CD4-positive, alpha-beta T cell treated with Interleukin-17A for 4 hours (primary cell): ENCODE measurements at regions not wholly inside any gene's neighbourhood (a gene's known extent, or its start where the extent isn't known, plus 50 kb on each side); places are given as distances from the start of the nearest gene placed in this dataset.
"Not testable (repeated sequence)": the region's sequence is repeated elsewhere in the genome, so short reads cannot be mapped to it uniquely, and the experiment has no call there.

ENCODE experiments used
- DNase-seq: peaks from one replicate; pipeline ENCODE4 v3.0.0-alpha.2; 2020; ENCODE audit warnings: mixed read lengths

DNA sequence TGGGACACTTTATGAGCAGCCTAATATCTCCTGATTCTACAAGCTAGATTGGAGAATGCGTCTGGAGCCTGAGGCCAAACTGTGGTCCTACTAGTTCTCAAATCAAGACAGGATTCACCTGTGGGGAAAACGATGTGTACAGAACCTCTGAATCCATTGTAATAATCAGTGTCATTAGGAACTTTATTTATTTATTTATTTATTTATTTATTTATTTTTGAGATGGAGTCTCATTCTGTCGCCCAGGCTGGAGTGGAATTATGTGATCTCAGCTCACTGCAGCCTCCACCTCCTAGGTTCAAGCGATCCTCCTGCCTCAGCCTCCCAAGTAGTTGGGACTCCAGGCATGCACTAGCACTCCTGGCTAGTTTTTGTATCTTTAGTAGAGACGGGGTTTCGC lies 52.6 kb upstream of the KIF26B start:
- not testable (repeated sequence) for DNase-seq

DNA sequence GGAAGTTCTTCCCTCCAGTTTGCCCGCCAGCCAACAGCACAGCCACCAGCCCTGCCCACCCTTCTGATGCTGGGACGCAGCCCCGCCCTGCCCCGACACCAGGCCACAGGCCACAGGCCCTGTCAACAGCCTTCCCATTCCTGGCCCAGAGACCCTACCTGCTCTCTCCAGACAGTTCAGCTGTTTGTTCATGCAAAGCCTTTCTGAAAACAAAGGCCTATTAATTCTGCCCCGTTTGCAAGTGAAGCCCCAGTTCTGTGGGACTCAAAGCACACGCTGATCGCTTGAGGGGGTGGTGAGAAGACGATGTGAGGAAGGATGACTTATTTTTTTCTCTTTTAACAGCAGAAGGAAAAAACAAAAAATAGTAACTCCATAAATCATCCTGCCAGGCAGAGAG lies 55.4 kb upstream of the KIF26B start:
- no peak for DNase-seq

DNA sequence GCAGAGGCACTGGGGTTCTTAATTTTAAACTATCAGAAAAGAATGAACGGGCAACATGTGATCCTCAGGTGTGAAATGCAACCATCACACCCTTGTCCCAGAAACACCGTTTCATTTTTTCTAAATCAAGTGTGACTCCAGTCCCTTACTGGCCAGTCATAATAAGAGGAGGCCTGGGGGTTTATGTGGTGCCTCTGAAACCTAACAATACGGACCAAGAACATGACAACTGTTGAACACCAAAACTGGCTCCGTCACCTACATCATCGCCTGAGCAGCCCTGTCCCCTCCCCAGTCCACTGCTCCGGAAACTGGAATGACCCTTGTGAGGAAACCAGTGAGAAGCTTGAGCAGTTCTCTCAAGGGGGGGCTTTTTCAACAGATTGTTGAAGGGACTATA lies 55.9 kb upstream of the KIF26B start:
- DNase-seq, result no peak

DNA sequence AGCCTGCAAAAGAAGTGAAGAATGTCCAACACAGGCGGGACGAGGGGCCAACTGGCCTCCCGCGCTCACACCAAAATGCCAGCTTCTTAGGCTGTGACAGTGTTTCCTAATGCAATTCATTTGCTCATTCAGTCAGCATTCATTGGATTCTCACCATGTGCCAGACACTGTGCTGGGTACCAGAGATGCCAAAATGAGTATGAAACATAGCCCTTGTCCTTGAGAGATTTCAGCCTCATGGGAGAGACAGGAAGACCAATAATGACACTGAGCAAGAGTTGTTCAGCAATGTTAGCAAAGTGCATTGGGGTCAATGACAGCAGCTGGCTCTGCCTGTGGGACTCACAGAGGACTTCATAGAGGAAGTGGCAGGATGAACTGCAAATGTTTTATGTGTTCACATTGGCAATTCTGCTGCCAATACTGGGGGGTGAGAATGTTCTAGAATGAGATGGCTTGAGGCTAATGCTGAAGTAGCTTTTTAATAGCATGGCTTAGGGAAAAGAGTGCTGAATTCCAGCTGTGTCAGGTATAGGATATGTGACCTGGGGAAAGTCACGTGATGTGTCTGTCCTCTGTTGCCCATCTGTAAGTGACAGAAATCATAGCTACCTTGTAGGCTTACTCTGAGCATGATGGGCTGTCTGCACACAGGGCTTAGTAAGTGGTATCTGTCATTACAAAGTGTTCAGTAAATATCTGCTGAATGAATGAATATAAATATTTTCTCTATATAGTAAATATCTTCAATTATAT lies 58.3 kb upstream of the KIF26B start:
- no peak for DNase-seq

DNA sequence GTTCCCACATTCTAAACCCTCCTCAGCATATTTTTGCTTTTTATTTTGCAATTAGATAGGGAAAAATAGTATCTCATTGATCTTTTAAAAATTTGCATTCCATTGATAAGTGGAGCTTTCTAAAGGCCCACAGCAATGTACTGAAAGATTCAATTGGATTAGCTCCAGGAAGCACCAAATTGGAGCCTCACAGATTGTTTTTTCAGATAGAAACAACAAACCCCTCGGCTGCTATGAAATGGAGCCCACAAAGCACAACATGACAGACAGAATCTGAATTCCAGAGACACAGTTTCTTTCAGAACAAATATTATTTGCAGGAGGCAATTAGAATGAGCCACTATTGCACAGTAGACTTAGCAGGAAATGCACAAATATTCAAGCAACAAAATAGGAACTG lies 58.9 kb upstream of the KIF26B start:
- no peak for DNase-seq

DNA sequence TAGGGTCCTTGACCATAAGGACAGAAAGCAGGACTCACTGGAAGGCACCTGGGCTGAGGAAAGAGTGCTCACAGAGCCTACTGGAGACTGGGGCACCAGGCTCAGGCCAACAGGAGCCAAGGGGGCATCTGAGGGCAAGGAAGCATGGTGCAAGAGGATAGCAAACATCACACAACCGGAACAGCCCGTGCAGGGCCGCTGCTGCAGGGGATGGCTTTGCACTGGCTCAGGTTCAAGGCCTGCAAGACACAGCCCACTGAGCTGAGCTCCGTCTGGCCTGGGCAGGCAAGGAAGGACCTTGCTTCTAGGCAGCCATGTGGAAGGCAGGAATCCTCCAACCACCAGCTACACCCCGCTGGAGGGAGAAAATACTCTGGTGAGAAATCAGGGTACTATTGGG lies 59.8 kb upstream of the KIF26B start:
- DNase-seq, result no peak

DNA sequence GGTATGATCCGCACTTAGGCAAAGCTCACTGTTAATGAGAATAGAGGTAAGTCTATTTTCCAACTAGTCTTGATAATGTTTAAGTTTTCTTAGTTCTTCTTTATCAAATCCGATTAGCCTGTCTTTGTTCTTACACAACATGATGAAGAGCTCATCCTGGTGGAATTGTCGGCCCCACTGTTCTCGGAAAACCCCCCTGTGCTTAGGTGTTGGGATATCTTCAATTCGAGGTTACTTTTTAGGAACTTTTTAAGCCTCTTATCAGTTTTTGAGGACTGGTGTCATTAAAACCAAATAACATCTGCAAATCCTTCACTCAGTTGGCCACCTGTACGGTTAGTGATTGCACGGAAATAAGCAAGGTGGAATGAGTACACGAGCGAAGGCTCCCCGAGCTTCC lies 60.7 kb upstream of the KIF26B start:
- DNase-seq, result no peak

DNA sequence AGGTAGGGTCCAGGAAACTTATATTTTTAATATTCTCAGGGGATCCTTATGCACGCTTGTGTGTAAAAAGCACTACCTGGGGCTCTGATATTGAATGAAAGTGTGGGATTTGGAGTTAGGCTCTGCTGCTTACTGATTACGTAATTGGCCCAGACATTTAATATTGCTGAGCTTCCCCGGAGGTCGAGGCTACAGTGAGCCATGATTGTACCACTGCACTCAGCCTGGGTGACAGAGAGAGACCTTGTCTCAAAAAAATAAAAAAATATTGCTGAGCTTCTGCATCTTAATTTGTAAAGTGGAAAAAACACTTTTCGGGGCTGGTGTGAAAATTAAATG lies 62.2 kb upstream of the KIF26B start:
- DNase-seq, result no peak

DNA sequence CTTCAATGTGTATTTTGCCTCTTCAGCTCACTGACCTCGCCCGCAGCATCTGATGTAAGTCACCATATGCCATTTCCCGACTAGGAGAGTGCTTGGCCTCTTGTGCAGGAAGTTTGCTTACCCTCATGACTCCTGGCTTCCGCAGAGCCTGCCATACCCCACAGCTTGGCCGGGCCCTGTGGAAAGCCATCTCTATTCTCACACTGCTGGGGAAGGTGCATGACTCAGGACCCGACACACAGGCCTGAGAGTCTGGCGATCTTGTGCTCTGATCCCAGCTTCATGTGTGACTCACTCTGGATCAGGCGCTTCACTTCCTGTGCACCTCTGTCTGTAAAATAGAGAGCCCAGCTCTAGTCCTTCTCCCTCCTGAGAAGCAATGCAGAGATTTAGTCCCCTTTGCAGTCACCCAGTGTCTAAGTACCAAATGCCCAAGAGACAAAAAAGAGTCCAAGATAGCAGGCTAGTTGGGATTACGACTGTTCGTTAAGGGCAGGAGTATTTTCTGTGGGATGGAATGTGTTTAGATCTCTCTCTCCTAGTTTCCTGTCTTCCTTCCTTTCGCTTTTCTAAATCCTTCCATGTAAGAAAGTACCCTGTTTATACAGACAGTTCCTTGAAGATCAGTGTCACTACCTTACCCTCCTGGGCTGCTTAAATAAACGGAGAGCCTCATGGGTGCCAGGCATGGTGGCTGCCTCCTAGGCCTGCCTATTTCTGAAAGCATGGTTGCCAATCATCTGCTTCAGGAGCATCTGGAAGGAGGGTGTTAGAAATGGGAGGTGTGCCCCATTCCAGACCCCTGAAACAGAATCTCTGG lies 62.8 kb upstream of the KIF26B start:
- no peak for DNase-seq

DNA sequence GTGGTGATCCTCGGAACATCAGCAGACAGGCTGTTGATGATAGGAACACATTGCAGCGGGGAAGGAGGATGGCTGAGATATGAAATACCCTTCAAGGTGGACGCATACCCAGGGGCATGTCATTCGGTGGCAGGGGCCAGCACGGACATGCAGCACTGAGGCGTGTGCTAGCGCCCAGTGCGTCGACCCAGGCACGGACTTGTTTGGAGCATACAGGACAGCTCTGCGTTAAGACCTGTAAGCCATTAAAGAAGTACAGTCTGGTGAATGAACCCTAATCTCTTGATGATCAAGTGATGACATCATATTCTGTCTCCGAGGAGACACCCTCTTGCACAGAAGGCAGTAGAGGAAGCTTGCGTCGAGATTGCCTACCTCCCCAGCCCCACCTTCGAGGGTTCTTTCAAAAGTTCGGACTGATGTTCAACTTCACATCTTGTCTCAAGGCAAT lies 63.6 kb upstream of the KIF26B start:
- DNase-seq, result no peak

DNA sequence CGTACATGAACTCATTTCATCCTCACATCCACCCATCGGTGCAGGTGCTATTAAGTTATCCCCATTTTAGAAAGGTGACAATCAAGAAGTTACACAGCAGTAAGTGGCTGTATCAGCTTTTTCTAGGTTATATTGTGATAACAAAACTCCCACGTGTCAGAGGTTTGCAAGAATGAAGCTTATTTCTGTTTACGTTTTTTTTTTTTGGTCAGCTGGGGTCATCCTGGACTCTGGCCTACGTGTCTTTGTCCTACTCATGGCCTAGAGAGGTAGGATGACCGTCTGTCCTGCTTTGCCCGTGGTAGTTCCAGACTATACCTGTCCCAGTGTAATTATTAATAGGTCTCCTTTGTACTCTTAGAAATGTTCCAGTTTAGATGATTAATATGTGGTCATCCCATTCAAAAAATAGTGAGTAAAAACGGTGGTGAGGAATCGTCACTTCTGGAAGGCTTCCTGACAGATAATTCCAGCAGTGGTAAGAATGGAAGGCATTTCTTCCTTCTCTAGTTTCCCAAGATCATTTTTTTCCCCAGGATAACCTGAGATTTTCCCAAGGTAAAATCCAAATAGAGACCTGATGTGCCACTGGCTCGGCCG lies 64.2 kb upstream of the KIF26B start:
- DNase-seq, result no peak

DNA sequence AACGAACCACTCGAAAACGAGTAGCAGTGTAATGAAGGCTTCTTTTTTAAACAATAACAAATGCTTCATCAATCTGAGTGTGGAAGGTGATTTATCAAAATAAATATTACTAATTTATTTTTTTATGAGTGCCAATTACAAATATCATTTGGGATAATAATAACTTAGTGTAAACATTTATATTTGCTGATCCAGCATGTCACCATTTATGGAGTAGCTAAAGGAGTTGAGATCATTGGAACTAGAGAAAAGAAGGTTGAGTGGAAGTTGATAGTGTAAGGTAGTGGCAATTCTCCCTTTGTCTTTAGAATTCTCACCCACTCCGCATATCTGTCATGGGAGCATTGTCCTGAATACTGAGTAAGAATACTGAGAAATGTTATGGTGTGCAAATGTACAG lies 67.1 kb upstream of the KIF26B start:
- no peak for DNase-seq

DNA sequence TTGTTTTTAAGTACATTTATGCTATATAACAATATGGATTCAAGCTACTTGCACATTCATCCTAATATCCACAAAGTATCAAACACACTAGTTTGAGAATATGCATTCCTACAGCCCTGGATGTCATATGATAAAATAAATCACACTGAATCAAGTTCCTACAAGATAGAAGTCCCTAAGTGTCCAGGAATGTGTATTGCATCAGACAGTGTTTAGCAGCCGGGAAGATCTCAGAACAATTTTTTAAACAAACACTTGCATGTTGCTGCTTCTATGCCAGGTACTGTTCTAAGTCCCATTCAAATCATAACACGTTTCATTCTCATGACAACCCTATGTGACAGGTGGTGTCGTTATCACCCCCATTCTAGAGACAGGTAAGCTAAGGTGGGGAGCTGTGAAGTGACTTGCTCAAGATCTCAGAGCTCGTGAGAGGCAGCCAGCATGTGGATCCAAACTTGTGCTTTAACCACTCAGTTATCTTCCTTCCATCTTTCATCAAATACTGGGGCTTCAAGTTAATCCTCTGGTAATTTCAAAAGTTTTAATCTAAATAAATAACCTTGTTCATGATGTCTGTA lies 68.3 kb upstream of the KIF26B start:
- DNase-seq, result no peak

DNA sequence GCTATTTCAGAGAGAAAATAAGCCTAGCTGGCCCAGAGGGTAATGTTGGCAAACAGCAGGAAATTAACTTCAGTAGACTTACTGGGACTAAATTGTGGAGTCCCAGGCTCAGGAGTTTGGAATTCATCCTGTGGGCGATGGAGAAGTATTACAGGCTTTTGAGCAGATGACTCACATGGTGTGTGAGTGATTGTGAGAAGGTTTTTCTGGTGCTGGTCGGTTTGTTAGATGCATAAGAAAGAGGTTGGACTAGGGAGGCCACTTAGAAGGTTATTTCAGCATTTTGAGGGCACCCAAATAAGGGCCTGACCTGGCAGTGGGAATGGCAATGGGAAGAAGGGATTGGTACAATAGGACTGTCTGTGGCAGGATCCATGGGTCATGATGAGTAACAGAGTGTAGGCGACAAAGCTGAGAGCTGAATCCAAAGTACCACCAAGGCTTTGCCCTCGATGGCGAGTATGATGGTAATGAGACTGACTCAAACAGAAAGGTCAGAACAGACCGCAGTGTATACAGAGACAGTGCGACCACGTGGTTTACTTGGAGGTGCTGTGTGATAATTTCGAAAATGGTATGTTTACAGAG lies 69.2 kb upstream of the KIF26B start:
- no peak for DNase-seq

DNA sequence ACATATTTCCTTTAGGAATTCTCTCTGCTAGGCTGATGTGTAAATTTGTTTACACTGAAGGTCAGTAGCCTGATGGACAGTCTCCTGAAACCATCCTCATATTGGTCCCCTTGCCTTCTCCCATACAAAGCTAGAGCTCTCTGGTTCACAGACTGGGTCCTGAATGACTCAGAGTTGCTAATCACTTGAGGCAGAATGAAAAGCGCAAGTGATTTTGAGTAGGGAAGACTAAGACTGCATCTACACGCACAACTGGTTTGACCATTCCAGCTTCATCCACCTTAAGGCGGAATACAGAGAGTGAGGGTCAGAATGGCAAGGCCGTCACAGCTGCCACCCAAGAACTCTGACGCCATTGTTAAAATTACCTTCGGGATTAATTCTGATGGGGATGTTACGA lies 70.2 kb upstream of the KIF26B start:
- DNase-seq, result no peak

DNA sequence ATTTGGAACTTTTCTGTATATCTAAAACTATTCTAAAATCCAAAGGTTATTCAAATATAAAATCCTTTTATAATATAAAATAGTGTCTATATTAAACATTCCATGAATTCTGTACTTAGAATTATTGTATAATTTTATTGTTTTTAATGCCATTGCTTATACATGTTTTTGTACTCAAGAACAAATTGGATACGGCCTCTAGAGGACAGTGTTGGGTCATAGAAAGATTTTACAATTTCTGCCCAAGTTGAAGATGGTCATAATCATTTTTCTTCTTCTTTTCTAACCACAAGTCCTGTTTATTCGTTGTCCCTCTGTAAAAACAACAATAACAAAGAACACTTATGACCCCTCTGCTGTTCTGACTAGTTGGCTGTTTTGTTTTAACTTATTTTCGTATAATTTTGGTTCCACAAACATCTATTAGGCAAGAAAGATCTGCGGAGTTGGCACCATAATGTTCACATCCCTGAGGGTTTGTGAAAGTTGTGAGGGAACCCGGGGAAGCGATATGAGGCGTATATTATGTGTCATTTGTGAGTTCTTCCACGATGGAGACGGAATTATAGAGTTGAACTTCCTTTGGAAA lies 75.7 kb upstream of the KIF26B start:
- DNase-seq, result no peak

DNA sequence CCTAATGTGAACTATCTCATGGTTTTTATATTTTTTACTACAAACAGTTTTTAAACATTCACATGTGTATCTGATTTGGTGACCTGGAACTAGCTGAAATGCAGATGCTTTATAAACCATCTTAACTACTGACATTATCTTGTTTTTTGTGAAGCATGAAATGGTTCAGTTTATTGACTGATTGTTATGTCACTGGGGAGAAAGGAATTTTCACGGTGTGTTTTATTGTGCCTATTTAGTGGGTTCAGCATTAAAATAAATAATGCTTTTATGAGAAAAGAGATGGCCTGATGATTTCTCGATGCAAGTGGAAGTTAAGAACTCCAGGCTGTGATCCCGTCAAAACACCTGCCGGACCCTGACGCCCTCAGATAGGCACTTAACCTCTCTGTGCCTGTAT lies 79.9 kb upstream of the KIF26B start:
- no peak for DNase-seq

DNA sequence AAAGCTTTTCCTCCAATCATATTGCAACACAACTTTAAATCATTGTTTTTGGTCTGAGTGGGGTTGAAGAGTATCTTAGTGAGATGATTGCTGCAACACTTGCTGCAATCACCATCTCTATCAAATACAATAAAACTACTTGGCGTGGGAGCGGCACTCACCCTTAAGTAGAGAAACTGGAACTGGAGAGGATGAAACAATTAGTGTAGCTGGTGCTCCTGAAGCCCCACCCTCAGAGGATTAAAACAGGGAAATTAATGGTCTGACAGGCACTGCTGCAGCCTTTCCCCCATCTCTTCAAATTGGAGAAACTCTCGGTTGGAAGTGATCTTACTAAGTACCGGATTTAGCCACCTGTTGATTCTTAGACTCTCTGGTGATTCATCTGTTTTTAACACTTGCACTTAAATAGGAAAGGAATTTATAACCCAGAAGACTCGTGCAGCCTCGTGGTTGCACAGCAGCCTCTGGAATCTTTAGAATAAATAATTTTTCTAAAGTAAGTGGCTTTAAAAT lies 80.5 kb upstream of the KIF26B start:
- DNase-seq, result no peak

DNA sequence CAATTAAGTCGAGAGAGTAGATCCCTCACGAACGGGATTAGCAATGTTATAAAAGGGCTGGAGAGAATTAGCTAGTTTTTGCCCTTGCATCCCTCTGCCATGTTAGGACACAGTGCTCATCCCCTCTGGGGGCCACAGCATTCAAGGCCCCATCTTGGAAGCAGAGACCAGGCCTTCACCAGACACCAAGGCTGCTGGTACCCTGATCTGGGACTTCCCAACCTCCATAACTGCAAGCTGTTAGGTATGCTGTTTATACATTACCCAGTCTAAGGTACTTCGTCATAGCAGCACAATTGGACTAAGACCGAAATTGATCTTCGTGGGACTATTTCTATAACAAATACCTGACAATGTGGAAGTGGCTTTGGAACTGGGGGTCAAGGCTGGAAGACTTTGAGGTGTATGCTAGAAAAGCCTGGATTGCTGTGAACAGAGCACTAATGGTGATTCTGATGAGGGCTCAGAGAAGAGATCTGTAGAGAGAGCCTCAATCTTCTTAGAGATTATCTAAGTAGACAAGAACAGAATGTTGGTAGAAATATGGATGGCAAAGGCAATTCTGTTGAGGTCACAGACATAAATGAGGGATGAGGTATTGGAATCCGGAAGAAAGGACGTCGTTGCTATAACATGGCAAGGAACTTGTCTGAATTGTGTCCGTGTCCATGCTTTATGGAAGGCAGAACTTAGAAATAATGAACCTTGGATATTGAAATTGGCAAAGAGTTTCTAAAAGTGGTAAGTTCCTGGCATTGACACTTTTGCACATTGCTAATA lies 83.8 kb upstream of the KIF26B start:
- no peak for DNase-seq

DNA sequence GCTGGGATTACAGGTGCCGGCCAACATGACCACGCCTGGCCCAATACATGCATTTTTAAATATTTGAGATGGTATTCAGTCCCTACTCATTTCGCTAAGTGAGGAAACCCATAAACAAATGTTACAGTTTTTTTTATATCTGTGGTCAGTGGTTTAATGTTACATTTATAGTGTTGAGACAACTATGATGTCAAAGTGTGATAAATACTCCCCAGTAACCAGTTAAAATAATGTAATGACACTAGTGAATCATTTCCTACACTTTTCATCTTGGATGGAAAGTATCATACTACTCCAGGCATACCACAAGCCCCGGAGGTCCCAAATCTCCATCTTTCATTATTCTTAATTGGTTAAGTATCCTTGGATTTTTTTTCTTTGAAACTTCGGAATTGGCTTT lies 87.5 kb upstream of the KIF26B start:
- no peak for DNase-seq

DNA sequence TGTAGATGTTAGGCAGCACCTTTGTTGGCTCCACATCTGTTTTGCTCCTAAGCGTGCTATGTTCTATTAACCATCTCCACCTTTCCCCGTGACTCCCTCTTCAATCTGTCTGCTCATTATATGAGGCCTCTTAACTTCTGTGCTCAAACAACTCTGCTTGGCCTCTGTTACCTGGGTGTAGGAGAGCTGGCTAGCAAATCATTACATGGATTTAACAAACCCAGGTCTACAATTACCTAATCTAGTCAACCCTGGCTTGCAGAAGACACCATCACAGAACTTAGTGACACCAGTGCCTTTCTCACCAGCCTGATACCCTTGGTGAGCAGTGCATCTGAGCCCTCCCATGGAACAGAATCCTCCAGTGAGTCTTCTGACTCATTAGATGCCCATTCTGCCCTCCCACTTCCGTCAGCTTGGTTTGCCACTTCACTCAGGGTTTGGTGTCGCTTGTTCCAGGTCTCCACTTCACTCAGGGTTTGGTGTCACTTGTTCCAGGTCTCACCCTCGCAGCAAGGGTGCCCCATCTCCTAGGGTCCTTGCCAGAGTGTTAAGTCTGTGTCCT lies 92.0 kb upstream of the KIF26B start:
- DNase-seq, result no peak

DNA sequence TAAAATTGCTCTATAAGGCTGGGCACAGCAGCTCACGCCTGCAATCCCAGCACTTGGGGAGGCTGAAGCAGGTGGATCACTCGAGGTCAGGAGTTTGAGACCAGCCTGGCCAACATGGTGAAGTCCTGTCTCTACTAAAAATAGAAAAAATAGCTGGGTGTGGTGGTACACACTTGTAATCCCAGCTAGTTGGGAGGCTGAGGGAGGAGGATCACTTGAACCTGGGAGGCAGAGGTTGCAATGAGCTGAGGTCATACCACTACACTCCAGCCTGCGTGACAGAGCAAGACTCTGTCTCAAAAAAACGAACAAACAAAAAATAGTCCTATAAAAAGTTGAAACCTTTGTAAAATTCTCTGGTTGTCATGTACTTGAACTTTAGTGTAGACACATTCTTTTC lies 93.0 kb upstream of the KIF26B start:
- DNase-seq, result not testable (repeated sequence)
